ENCODE measurements at regions not wholly inside any gene's neighbourhood (a gene's known extent, or its start where the extent isn't known, plus 50 kb on each side); places are given as distances from the start of the nearest gene placed in this dataset.

GRCh38 chr1:55673416-55673815 lies 458.3 kb upstream of the USP24 start:
- Histone ChIP-seq H3K4me1 (ENCODE audit: control insufficient read depth, insufficient read depth, low read length) (no peaks in the 10 kb centered on the region), H3K4me3 (ENCODE audit: low read length) (no peak overlapping the region), H3K27me3 (ENCODE audit: control insufficient read depth, insufficient read depth, low read length, poor library complexity, severe bottlenecking) (no peaks in the 10 kb centered on the region), H3K9me3 (ENCODE audit: control insufficient read depth, low read length) (peaks cover 9% of the 10 kb centered on the region), H3K36me3 (ENCODE audit: control insufficient read depth, insufficient read depth, low read length) (no peaks in the 10 kb centered on the region), H3K9ac (ENCODE audit: extremely low read depth, low read length, poor library complexity, severe bottlenecking) (no peak overlapping the region), H3K27ac (ENCODE audit: low read depth, low read length) (no peak overlapping the region)
- Mint-ChIP-seq H3K27ac (no peak overlapping the region), H3K9me3 (peaks cover 4% of the 10 kb centered on the region), H3K4me3 (no peak overlapping the region), H3K4me1 (peaks cover 25% of the 10 kb centered on the region), H3K27me3 (ENCODE audit: insufficient read depth) (no peaks in the 10 kb centered on the region), H3K36me3 (ENCODE audit: low read depth) (peaks cover 2% of the 10 kb centered on the region)
- TF ChIP-seq CTCF (conservative IDR thresholded peaks at IDR 0.05): no peak
- no peak for DNase-seq
- WGBS, 2 experiments (ENCODE audit: insufficient coverage in 1 of 2, insufficient read length in 1 of 2): 77 to 80% methylated on average over 1 of the region's 1 CpG

- no peak for DNase-seq
- no peak overlapping the region for H3K27ac ChIP-seq (ENCODE audit: low read depth, low read length)
- no peaks in the 10 kb centered on the region for H3K9me3 ChIP-seq (ENCODE audit: control insufficient read depth, low read length)
- TF ChIP-seq CTCF (conservative IDR thresholded peaks at IDR 0.05): no peak
- WGBS, 2 experiments (ENCODE audit: insufficient coverage in 1 of 2, insufficient read length in 1 of 2): 94 to 100% methylated on average over 4 to 5 of the region's 5 CpGs
- no peak overlapping the region for H3K9ac ChIP-seq (ENCODE audit: extremely low read depth, low read length, poor library complexity, severe bottlenecking)
- H3K36me3 Mint-ChIP-seq (ENCODE audit: low read depth): no peaks in the 10 kb centered on the region
- no peaks in the 10 kb centered on the region for H3K27me3 Mint-ChIP-seq (ENCODE audit: insufficient read depth)
- no peaks in the 10 kb centered on the region for H3K36me3 ChIP-seq (ENCODE audit: control insufficient read depth, insufficient read depth, low read length)
- H3K4me3 Mint-ChIP-seq: no peak overlapping the region
- no peaks in the 10 kb centered on the region for H3K9me3 Mint-ChIP-seq
- peaks cover 23% of the 10 kb centered on the region for H3K4me1 Mint-ChIP-seq
- no peak overlapping the region for H3K4me3 ChIP-seq (ENCODE audit: low read length)
- H3K27ac Mint-ChIP-seq: no peak overlapping the region
- H3K4me1 ChIP-seq (ENCODE audit: control insufficient read depth, insufficient read depth, low read length): no peaks in the 10 kb centered on the region
- no peaks in the 10 kb centered on the region for H3K27me3 ChIP-seq (ENCODE audit: control insufficient read depth, insufficient read depth, low read length, poor library complexity, severe bottlenecking)
Observed at GRCh38 chr1:55670331-55671082, 455.3 kb upstream of the USP24 start.

- H3K9me3 Mint-ChIP-seq: no peaks in the 10 kb centered on the region
- H3K27ac Mint-ChIP-seq: no peak overlapping the region
- Histone ChIP-seq H3K4me3 (ENCODE audit: low read length) (no peak overlapping the region), H3K36me3 (ENCODE audit: control insufficient read depth, insufficient read depth, low read length) (no peaks in the 10 kb centered on the region), H3K9ac (ENCODE audit: extremely low read depth, low read length, poor library complexity, severe bottlenecking) (no peak overlapping the region), H3K27ac (ENCODE audit: low read depth, low read length) (no peak overlapping the region), H3K27me3 (ENCODE audit: control insufficient read depth, insufficient read depth, low read length, poor library complexity, severe bottlenecking) (no peaks in the 10 kb centered on the region), H3K4me1 (ENCODE audit: control insufficient read depth, insufficient read depth, low read length) (no peaks in the 10 kb centered on the region), H3K9me3 (ENCODE audit: control insufficient read depth, low read length) (no peaks in the 10 kb centered on the region)
- no peaks in the 10 kb centered on the region for H3K27me3 Mint-ChIP-seq (ENCODE audit: insufficient read depth)
- DNase-seq: no peak
- H3K4me1 Mint-ChIP-seq: peaks cover 23% of the 10 kb centered on the region
- H3K4me3 Mint-ChIP-seq: no peak overlapping the region
- no peak for TF ChIP-seq CTCF (conservative IDR thresholded peaks at IDR 0.05)
- no peaks in the 10 kb centered on the region for H3K36me3 Mint-ChIP-seq (ENCODE audit: low read depth)
- WGBS, 2 experiments (ENCODE audit: insufficient coverage in 1 of 2, insufficient read length in 1 of 2): 82 to 84% methylated on average over 3 of the region's 3 CpGs
Observed at GRCh38 chr1:55669293-55669692, 454.1 kb upstream of the USP24 start.

All from endodermal cell (in vitro differentiated cells).